Tibial nerve (tissue), 3 donors: ENCODE measurements at regions not wholly inside any gene's neighbourhood (a gene's known extent, or its start where the extent isn't known, plus 50 kb on each side); places are given as distances from the start of the nearest gene placed in this dataset.

Source experiments
- EP300 ChIP-seq, 2 donors: sonication (generic); formaldehyde crosslinking; IDR thresholded peaks; one replicate each; pipeline ENCODE4 v1.6.1; 2017; ENCODE audit warnings: antibody characterized with exemption in 2 of 2, mild to moderate bottlenecking in 1 of 2
- POLR2A ChIP-seq, 2 donors: fragments of 450-650 bp; IDR thresholded peaks; one replicate each; pipeline ENCODE4 v1.6.1; 2017; ENCODE audit warnings: antibody characterized with exemption in 2 of 2, mild to moderate bottlenecking in 2 of 2, moderate library complexity in 2 of 2

DNA sequence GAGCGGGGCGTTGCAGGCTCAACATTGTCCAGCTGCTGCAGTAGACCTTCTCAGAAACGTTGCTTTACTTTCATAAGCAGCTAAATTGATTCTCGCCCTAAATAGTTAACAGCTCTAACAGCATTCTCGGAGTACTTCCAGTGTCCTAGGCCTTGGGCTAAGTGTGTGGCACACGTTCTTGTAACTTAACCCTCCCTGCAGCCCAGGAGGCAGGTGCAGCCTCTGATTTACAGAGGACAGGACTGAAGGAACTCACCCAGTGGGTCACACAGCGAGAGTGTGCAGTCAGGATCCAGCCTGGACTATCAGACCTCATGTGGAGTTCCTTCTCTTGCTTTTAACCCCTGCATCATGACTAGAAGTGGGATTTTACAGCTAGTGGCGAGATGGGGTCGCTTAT, 312.8 kb upstream of the C2CD4B start:
- TF ChIP-seq EP300 (IDR thresholded peaks at IDR 0.05) (no peak), POLR2A (IDR thresholded peaks at IDR 0.05) (no peak)
